ENCODE measurements at regions not wholly inside any gene's neighbourhood (a gene's known extent, or its start where the extent isn't known, plus 50 kb on each side); places are given as distances from the start of the nearest gene placed in this dataset.
A peak's percentile ranks its signal among the peaks of the same experiment; 100 is the strongest.
"Not testable (repeated sequence)": the region's sequence is repeated elsewhere in the genome, so short reads cannot be mapped to it uniquely, and the experiment has no call there.

- H3K9ac ChIP-seq (ENCODE audit: control insufficient read depth, insufficient read depth, low read length); H3K36me3 ChIP-seq (ENCODE audit: control insufficient read depth in 2 of 2, insufficient read depth in 2 of 2, low read length in 1 of 2); intact Hi-C loops (cut with micrococcal nuclease; ENCODE audit: unreplicated experiment); CTCF ChIA-PET; POLR2A ChIA-PET; FAIRE-seq; H3K27me3 ChIP-seq (replicated peaks in 1 of 2; ENCODE audit: control insufficient read depth in 2 of 2, insufficient read depth in 2 of 2, low read length in 1 of 2); H3K4me1 ChIP-seq (ENCODE audit: control insufficient read depth, insufficient read depth, low read length); H3K27ac ChIP-seq (ENCODE audit: control insufficient read depth, insufficient read depth); DNase-seq (ENCODE audit: low read depth, low spot score); RAD21 ChIA-PET (ENCODE audit: unreplicated experiment); H3K9me3 ChIP-seq (replicated peaks; ENCODE audit: control insufficient read depth, insufficient read depth, low read length); SMC1A ChIA-PET (ENCODE audit: uncharacterized antibody, unreplicated experiment); H4K20me1 ChIP-seq (ENCODE audit: control insufficient read depth, insufficient read depth); BruUV-seq (replicated peaks); in situ Hi-C loops (cut with MboI); H3K4me3 ChIP-seq; H3K79me2 ChIP-seq (ENCODE audit: control insufficient read depth, insufficient read depth, low read length); H3K4me2 ChIP-seq (ENCODE audit: control insufficient read depth, insufficient read depth); H2AFZ ChIP-seq (ENCODE audit: control insufficient read depth, low read depth, low read length): not testable (repeated sequence)
- peak; percentile 34; the same call in 1 of the 3 replicates for ATAC-seq
- peak; percentile 71; the same call in 1 of the 2 replicates for TF ChIP-seq SPI1 (IDR thresholded peaks at IDR 0.05; ENCODE audit: borderline replicate concordance, insufficient read depth, low read depth, low read length)
- 78% methylated on average over 4 of the region's 4 CpGs for WGBS (ENCODE audit: insufficient coverage, insufficient replicate concordance, low lambda C conversion rate, missing lambda C conversion rate)
Measured at GRCh38 chr13:44314160-44314559, 59.5 kb upstream of the SERP2 start.

GRCh38 chr13:44317752-44318151 is 55.9 kb upstream of the SERP2 start:
- BruUV-seq (replicated peaks) = no TSS peak
- H3K27ac ChIP-seq (ENCODE audit: control insufficient read depth, insufficient read depth) = no peak overlapping the region
- H3K4me1 ChIP-seq (ENCODE audit: control insufficient read depth, insufficient read depth, low read length) = no peaks in the 10 kb centered on the region
- intact Hi-C loops (cut with micrococcal nuclease; ENCODE audit: unreplicated experiment) (no loop called here), in situ Hi-C loops (cut with MboI) (no loop called here)
- 19% methylated on average over 5 of the region's 5 CpGs for WGBS (ENCODE audit: insufficient coverage, insufficient replicate concordance, low lambda C conversion rate, missing lambda C conversion rate)
- DNase-seq (ENCODE audit: low read depth, low spot score) (no peak), FAIRE-seq (no peak), ATAC-seq (no peak)
- no peak overlapping the region for H3K4me2 ChIP-seq (ENCODE audit: control insufficient read depth, insufficient read depth)
- ChIA-PET POLR2A (no interaction called here), RAD21 (ENCODE audit: unreplicated experiment) (no interaction called here), SMC1A (ENCODE audit: uncharacterized antibody, unreplicated experiment) (no interaction called here), CTCF (no interaction called here)
- no peaks in the 10 kb centered on the region for H3K27me3 ChIP-seq (replicated peaks in 1 of 2; ENCODE audit: control insufficient read depth in 2 of 2, insufficient read depth in 2 of 2, low read length in 1 of 2)
- no peaks in the 10 kb centered on the region for H3K9me3 ChIP-seq (replicated peaks; ENCODE audit: control insufficient read depth, insufficient read depth, low read length)
- no peak overlapping the region for H2AFZ ChIP-seq (ENCODE audit: control insufficient read depth, low read depth, low read length)
- no peaks in the 10 kb centered on the region for H3K79me2 ChIP-seq (ENCODE audit: control insufficient read depth, insufficient read depth, low read length)
- no peak for TF ChIP-seq RUNX3 (IDR thresholded peaks at IDR 0.05; ENCODE audit: low read length)
- no peak for TF ChIP-seq CHD2 (IDR thresholded peaks at IDR 0.05; ENCODE audit: borderline replicate concordance, low read depth, low read length)
- TF ChIP-seq ZNF274 (IDR thresholded peaks at IDR 0.05; ENCODE audit: insufficient read depth, insufficient read length) = no peak
- TF ChIP-seq, protein P1, sequence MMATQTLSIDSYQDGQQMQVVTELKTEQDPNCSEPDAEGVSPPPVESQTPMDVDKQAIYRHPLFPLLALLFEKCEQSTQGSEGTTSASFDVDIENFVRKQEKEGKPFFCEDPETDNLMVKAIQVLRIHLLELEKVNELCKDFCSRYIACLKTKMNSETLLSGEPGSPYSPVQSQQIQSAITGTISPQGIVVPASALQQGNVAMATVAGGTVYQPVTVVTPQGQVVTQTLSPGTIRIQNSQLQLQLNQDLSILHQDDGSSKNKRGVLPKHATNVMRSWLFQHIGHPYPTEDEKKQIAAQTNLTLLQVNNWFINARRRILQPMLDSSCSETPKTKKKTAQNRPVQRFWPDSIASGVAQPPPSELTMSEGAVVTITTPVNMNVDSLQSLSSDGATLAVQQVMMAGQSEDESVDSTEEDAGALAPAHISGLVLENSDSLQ (IDR thresholded peaks at IDR 0.05) = no peak
- TF ChIP-seq EGR1 (IDR thresholded peaks at IDR 0.05; ENCODE audit: borderline replicate concordance in 1 of 2, low read depth in 2 of 2, low read length in 2 of 2) = no peak
- TF ChIP-seq SMAD5 (IDR thresholded peaks at IDR 0.05; ENCODE audit: low read depth) = no peak
- TF ChIP-seq, protein P2, sequence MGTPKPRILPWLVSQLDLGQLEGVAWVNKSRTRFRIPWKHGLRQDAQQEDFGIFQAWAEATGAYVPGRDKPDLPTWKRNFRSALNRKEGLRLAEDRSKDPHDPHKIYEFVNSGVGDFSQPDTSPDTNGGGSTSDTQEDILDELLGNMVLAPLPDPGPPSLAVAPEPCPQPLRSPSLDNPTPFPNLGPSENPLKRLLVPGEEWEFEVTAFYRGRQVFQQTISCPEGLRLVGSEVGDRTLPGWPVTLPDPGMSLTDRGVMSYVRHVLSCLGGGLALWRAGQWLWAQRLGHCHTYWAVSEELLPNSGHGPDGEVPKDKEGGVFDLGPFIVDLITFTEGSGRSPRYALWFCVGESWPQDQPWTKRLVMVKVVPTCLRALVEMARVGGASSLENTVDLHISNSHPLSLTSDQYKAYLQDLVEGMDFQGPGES (IDR thresholded peaks at IDR 0.05) = no peak
- no peak for TF ChIP-seq RFX5 (IDR thresholded peaks at IDR 0.05; ENCODE audit: low read depth, low read length)
- TF ChIP-seq RAD51 (IDR thresholded peaks at IDR 0.05) = no peak
- TF ChIP-seq YBX1 (IDR thresholded peaks at IDR 0.05) = no peak
- TF ChIP-seq, protein P3, sequence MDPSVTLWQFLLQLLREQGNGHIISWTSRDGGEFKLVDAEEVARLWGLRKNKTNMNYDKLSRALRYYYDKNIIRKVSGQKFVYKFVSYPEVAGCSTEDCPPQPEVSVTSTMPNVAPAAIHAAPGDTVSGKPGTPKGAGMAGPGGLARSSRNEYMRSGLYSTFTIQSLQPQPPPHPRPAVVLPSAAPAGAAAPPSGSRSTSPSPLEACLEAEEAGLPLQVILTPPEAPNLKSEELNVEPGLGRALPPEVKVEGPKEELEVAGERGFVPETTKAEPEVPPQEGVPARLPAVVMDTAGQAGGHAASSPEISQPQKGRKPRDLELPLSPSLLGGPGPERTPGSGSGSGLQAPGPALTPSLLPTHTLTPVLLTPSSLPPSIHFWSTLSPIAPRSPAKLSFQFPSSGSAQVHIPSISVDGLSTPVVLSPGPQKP (IDR thresholded peaks at IDR 0.05; ENCODE audit: low read depth, low read length) = no peak
- TF ChIP-seq IRF4 (IDR thresholded peaks at IDR 0.05; ENCODE audit: low read depth, low read length) = no peak
- no peak for TF ChIP-seq CREB1 (IDR thresholded peaks at IDR 0.05; ENCODE audit: low read depth)
- H3K9ac ChIP-seq (ENCODE audit: control insufficient read depth, insufficient read depth, low read length) = no peak overlapping the region
- no peaks in the 10 kb centered on the region for H4K20me1 ChIP-seq (ENCODE audit: control insufficient read depth, insufficient read depth)
- H3K36me3 ChIP-seq (ENCODE audit: control insufficient read depth in 2 of 2, insufficient read depth in 2 of 2, low read length in 1 of 2) = no peaks in the 10 kb centered on the region
- no peak overlapping the region for H3K4me3 ChIP-seq

Measured in GM12878 (cell line).